ENCODE measurements at regions not wholly inside any gene's neighbourhood (a gene's known extent, or its start where the extent isn't known, plus 50 kb on each side); places are given as distances from the start of the nearest gene placed in this dataset.

DNA sequence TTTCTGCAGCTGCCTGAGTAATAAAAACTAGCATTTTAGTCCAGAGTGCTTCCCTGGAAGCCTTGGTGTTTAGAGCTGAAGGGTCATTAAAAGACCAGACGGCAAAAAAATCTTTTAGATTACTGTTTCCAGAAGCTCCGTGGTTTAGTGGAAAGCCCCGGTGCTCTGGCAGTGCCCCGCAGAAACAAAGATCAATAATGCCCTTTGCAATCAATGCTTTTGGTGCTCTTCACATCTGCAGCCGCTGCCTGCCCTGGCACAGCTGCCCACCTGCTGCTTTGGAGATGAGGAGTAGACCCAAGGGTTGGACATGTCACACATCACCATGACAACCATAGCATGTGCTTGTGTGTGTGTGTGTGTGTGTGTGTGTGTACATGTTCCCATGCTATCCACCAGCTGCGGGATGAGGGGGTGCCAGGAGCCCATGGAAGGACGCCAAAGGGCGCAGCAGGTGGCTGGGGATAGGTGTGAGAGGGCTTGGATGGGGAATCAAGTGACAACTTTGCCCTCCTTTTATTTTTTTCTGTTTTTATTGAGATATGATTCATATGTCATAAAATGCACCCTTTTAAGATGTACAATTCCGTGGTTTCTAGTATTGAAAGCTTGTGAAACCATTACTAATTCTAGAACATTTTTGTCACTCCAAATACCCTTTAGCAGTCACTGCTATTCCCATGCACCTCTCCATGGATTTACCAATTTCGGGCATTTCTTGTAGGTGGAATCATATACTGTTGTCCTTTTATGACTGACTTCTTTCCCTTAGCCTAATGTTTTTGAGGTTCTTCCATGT, 75.7 kb upstream of the KLHL25 start:
- intact Hi-C loops (cut with micrococcal nuclease): no loop called here
- Histone ChIP-seq H3K9ac (ENCODE audit: low read length) (no peak overlapping the region), H3K4me1 (ENCODE audit: control insufficient read depth in 2 of 2, insufficient read depth in 2 of 2, low read length in 2 of 2) (no peaks in the 10 kb centered on the region), H3K4me3 (ENCODE audit: control extremely low read depth in 1 of 5, extremely low read depth in 1 of 5, insufficient read depth in 1 of 5, low read depth in 2 of 5, low read length in 4 of 5) (no peak overlapping the region), H3K36me3 (replicated peaks in 1 of 2; ENCODE audit: control extremely low read depth in 1 of 2, control insufficient read depth in 1 of 2, extremely low read depth in 1 of 2, insufficient read depth in 2 of 2, low read length in 1 of 2) (no peaks in the 10 kb centered on the region), H3K79me2 (ENCODE audit: control insufficient read depth, insufficient read depth, low read length) (no peaks in the 10 kb centered on the region), H4K20me1 (ENCODE audit: control insufficient read depth, insufficient read depth, low read length, poor library complexity, severe bottlenecking) (no peaks in the 10 kb centered on the region), H3K27me3 (replicated peaks in 1 of 4; ENCODE audit: control extremely low read depth in 1 of 4, control insufficient read depth in 3 of 4, insufficient read depth in 4 of 4, low read length in 3 of 4) (peaks cover 0 to 3% (median under 1%) of the 10 kb centered on the region in 4 experiments), H3K4me2 (replicated peaks; ENCODE audit: low read depth, low read length, poor library complexity, severe bottlenecking) (no peak overlapping the region), H3K9me3 (ENCODE audit: control extremely low read depth in 1 of 3, control insufficient read depth in 2 of 3, insufficient read depth in 1 of 3, low read length in 2 of 3) (no peaks in the 10 kb centered on the region), H2AFZ (ENCODE audit: insufficient read depth, low read depth, low read length, poor library complexity, severe bottlenecking) (no peak overlapping the region), H3K27ac (ENCODE audit: low read length in 2 of 2) (no peak overlapping the region)
- no peak for DNase-seq
- no peak for TF ChIP-seq CTCF (IDR thresholded peaks at IDR 0.05)
- no peak for TF ChIP-seq EZH2 (IDR thresholded peaks at IDR 0.05; ENCODE audit: borderline replicate concordance, insufficient read depth, low read depth, low read length, poor library complexity, severe bottlenecking)
- no peaks in the 10 kb centered on the region for H3K9me3 Mint-ChIP-seq (ENCODE audit: insufficient read depth)
- WGBS (ENCODE audit: insufficient coverage): 76% methylated on average over 6 of the region's 10 CpGs
- no peak overlapping the region for H3K27ac Mint-ChIP-seq
- ATAC-seq (ENCODE audit: low read depth): no peak
- CTCF ChIA-PET: interaction anchor here (1.4 to 1.7 kb wide), 2 partner anchors 10 to 12 kb away, joined by 4 read pairs; no protein-coding TSS in a partner anchor
- no peaks in the 10 kb centered on the region for H3K4me1 Mint-ChIP-seq
- H3K27me3 Mint-ChIP-seq: peaks cover 22% of the 10 kb centered on the region
- H3K4me3 Mint-ChIP-seq: no peak overlapping the region
- POLR2A ChIA-PET: no interaction called here

GRCh38 chr15:85871545-85871944, 76.8 kb upstream of the KLHL25 start:
- no peak for DNase-seq
- ATAC-seq (ENCODE audit: low read depth): no peak
- H3K4me3 Mint-ChIP-seq: no peak overlapping the region
- Histone ChIP-seq H2AFZ (ENCODE audit: insufficient read depth, low read depth, low read length, poor library complexity, severe bottlenecking) (no peak overlapping the region), H3K79me2 (ENCODE audit: control insufficient read depth, insufficient read depth, low read length) (no peaks in the 10 kb centered on the region), H3K9me3 (ENCODE audit: control extremely low read depth in 1 of 3, control insufficient read depth in 2 of 3, insufficient read depth in 1 of 3, low read length in 2 of 3) (no peaks in the 10 kb centered on the region), H3K9ac (ENCODE audit: low read length) (no peak overlapping the region), H3K36me3 (replicated peaks in 1 of 2; ENCODE audit: control extremely low read depth in 1 of 2, control insufficient read depth in 1 of 2, extremely low read depth in 1 of 2, insufficient read depth in 2 of 2, low read length in 1 of 2) (no peaks in the 10 kb centered on the region), H3K4me3 (ENCODE audit: control extremely low read depth in 1 of 5, extremely low read depth in 1 of 5, insufficient read depth in 1 of 5, low read depth in 2 of 5, low read length in 4 of 5) (no peak overlapping the region), H3K27ac (ENCODE audit: low read length in 2 of 2) (no peak overlapping the region), H3K4me1 (ENCODE audit: control insufficient read depth in 2 of 2, insufficient read depth in 2 of 2, low read length in 2 of 2) (no peaks in the 10 kb centered on the region), H3K27me3 (replicated peaks in 1 of 4; ENCODE audit: control extremely low read depth in 1 of 4, control insufficient read depth in 3 of 4, insufficient read depth in 4 of 4, low read length in 3 of 4) (peaks cover 0 to 6% (median 2%) of the 10 kb centered on the region in 4 experiments), H3K4me2 (replicated peaks; ENCODE audit: low read depth, low read length, poor library complexity, severe bottlenecking) (no peak overlapping the region), H4K20me1 (ENCODE audit: control insufficient read depth, insufficient read depth, low read length, poor library complexity, severe bottlenecking) (no peaks in the 10 kb centered on the region)
- ChIA-PET CTCF (interaction anchor here (1.4 to 1.7 kb wide), 2 partner anchors 11 to 13 kb away, joined by 4 read pairs; no protein-coding TSS in a partner anchor), POLR2A (no interaction called here)
- H3K9me3 Mint-ChIP-seq (ENCODE audit: insufficient read depth): no peaks in the 10 kb centered on the region
- 64% methylated on average over 5 of the region's 8 CpGs for WGBS (ENCODE audit: insufficient coverage)
- H3K4me1 Mint-ChIP-seq: no peaks in the 10 kb centered on the region
- H3K27ac Mint-ChIP-seq: no peak overlapping the region
- H3K27me3 Mint-ChIP-seq: peaks cover 27% of the 10 kb centered on the region
- TF ChIP-seq EZH2 (IDR thresholded peaks at IDR 0.05; ENCODE audit: borderline replicate concordance, insufficient read depth, low read depth, low read length, poor library complexity, severe bottlenecking) (no peak), CTCF (IDR thresholded peaks at IDR 0.05) (no peak)
- intact Hi-C loops (cut with micrococcal nuclease): no loop called here

Measured in B cell (primary cell).